ENCODE measurements at regions not wholly inside any gene's neighbourhood (a gene's known extent, or its start where the extent isn't known, plus 50 kb on each side); places are given as distances from the start of the nearest gene placed in this dataset.

- no peak overlapping the region for H3K4me3 Mint-ChIP-seq (ENCODE audit: low read depth)
- no peaks in the 10 kb centered on the region for H3K4me1 Mint-ChIP-seq (ENCODE audit: low read depth)
- H3K9me3 Mint-ChIP-seq (ENCODE audit: low read depth), result peaks cover 29% of the 10 kb centered on the region
- no peak for TF ChIP-seq CTCF (IDR thresholded peaks at IDR 0.05; ENCODE audit: unreplicated experiment)
- DNase-seq (ENCODE audit: low spot score, unreplicated experiment), result no peak
- no peak overlapping the region for H3K27ac Mint-ChIP-seq
- H3K27me3 Mint-ChIP-seq, result no peaks in the 10 kb centered on the region
- H3K36me3 Mint-ChIP-seq (ENCODE audit: insufficient read depth), result peaks cover 2% of the 10 kb centered on the region
Measured at GRCh38 chr11:97463891-97464290, 1074.1 kb downstream of the JRKL start.

- H3K4me3 Mint-ChIP-seq (ENCODE audit: low read depth), result no peak overlapping the region
Measured at GRCh38 chr11:97471480-97471879, 1081.7 kb downstream of the JRKL start.

GRCh38 chr11:97487387-97487786 lies 1097.6 kb downstream of the JRKL start:
- Mint-ChIP-seq H3K27ac (no peak overlapping the region), H3K36me3 (ENCODE audit: insufficient read depth) (no peaks in the 10 kb centered on the region), H3K9me3 (ENCODE audit: low read depth) (peaks cover 10% of the 10 kb centered on the region), H3K4me1 (ENCODE audit: low read depth) (no peaks in the 10 kb centered on the region), H3K4me3 (ENCODE audit: low read depth) (no peak overlapping the region), H3K27me3 (no peaks in the 10 kb centered on the region)
- TF ChIP-seq CTCF (IDR thresholded peaks at IDR 0.05; ENCODE audit: unreplicated experiment), result no peak
- no peak for DNase-seq (ENCODE audit: low spot score, unreplicated experiment)

More at GRCh38 chr11:97471480-97471879, 1081.7 kb downstream of the JRKL start:
- no peak for TF ChIP-seq CTCF (IDR thresholded peaks at IDR 0.05; ENCODE audit: unreplicated experiment)
- DNase-seq (ENCODE audit: low spot score, unreplicated experiment), result no peak
- Mint-ChIP-seq H3K4me1 (ENCODE audit: low read depth) (no peaks in the 10 kb centered on the region), H3K27ac (no peak overlapping the region), H3K36me3 (ENCODE audit: insufficient read depth) (no peaks in the 10 kb centered on the region), H3K27me3 (no peaks in the 10 kb centered on the region), H3K9me3 (ENCODE audit: low read depth) (peaks cover 37% of the 10 kb centered on the region)

GRCh38 chr11:97498891-97499290 lies 1109.1 kb downstream of the JRKL start:
- Mint-ChIP-seq H3K36me3 (ENCODE audit: insufficient read depth) (no peaks in the 10 kb centered on the region), H3K4me1 (ENCODE audit: low read depth) (no peaks in the 10 kb centered on the region), H3K27ac (no peak overlapping the region), H3K27me3 (no peaks in the 10 kb centered on the region), H3K4me3 (ENCODE audit: low read depth) (no peak overlapping the region), H3K9me3 (ENCODE audit: low read depth) (peaks cover 11% of the 10 kb centered on the region)
- no peak for DNase-seq (ENCODE audit: low spot score, unreplicated experiment)
- no peak for TF ChIP-seq CTCF (IDR thresholded peaks at IDR 0.05; ENCODE audit: unreplicated experiment)

GRCh38 chr11:97502201-97502600 lies 1112.4 kb downstream of the JRKL start:
- H3K9me3 Mint-ChIP-seq (ENCODE audit: low read depth), result peaks cover 11% of the 10 kb centered on the region
- H3K36me3 Mint-ChIP-seq (ENCODE audit: insufficient read depth), result no peaks in the 10 kb centered on the region
- H3K4me3 Mint-ChIP-seq (ENCODE audit: low read depth), result no peak overlapping the region
- H3K27ac Mint-ChIP-seq, result no peak overlapping the region
- no peak for TF ChIP-seq CTCF (IDR thresholded peaks at IDR 0.05; ENCODE audit: unreplicated experiment)
- no peaks in the 10 kb centered on the region for H3K27me3 Mint-ChIP-seq
- DNase-seq (ENCODE audit: low spot score, unreplicated experiment), result no peak
- H3K4me1 Mint-ChIP-seq (ENCODE audit: low read depth), result no peaks in the 10 kb centered on the region

All from progenitor cell of endocrine pancreas (in vitro differentiated cells).